H9 (cell line): ENCODE measurements at regions not wholly inside any gene's neighbourhood (a gene's known extent, or its start where the extent isn't known, plus 50 kb on each side); places are given as distances from the start of the nearest gene placed in this dataset.

ENCODE experiments used
- DNase-seq: peaks from one replicate; pipeline ENCODE4 v3.0.0-alpha.2; 2017
- H2AFZ ChIP-seq: one replicate; pipeline ENCODE4 v1.6.1; 2013; ENCODE audit warnings: mild to moderate bottlenecking, low read length, control low read depth, moderate library complexity
- H2AK5ac ChIP-seq: 2 replicates; pipeline ENCODE4 v1.6.1; 2013; ENCODE audit warnings: low read length, control low read depth, mixed read lengths; ENCODE audit not compliant: insufficient read length
- H2BK120ac ChIP-seq: one replicate; pipeline ENCODE4 v1.6.1; 2013; ENCODE audit warnings: low read depth, mild to moderate bottlenecking, low read length, control low read depth, inconsistent platforms; ENCODE audit not compliant: poor library complexity, severe bottlenecking
- H2BK12ac ChIP-seq: 2 replicates; pipeline ENCODE4 v1.6.1; 2013; ENCODE audit warnings: low read length, control low read depth, mixed read lengths, low read depth; ENCODE audit not compliant: insufficient read length
- H2BK15ac ChIP-seq: 2 replicates; pipeline ENCODE4 v1.6.1; 2013; ENCODE audit warnings: low read depth, low read length, control low read depth
- H2BK20ac ChIP-seq: one replicate; pipeline ENCODE4 v1.6.1; 2013; ENCODE audit warnings: low read depth, mild to moderate bottlenecking, low read length, control low read depth, inconsistent platforms; ENCODE audit not compliant: poor library complexity, severe bottlenecking
- H2BK5ac ChIP-seq: 2 replicates; pipeline ENCODE4 v1.6.1; 2013; ENCODE audit warnings: low read length, control low read depth, mixed read lengths; ENCODE audit not compliant: insufficient read length
- H3K14ac ChIP-seq: 2 replicates; pipeline ENCODE4 v1.6.1; 2013; ENCODE audit warnings: low read length, control low read depth; ENCODE audit not compliant: insufficient read depth
- H3K18ac ChIP-seq: 2 replicates; pipeline ENCODE4 v1.6.1; 2013; ENCODE audit warnings: low read depth, mild to moderate bottlenecking, mixed read lengths, low read length, control low read depth; ENCODE audit not compliant: insufficient read length
- H3K23ac ChIP-seq: 2 replicates; pipeline ENCODE4 v1.6.1; 2013; ENCODE audit warnings: low read length, control low read depth, mixed read lengths, low read depth; ENCODE audit not compliant: insufficient read length
- H3K23me2 ChIP-seq: 2 replicates; pipeline ENCODE4 v1.6.1; 2013; ENCODE audit warnings: low read depth, mild to moderate bottlenecking, mixed read lengths, low read length, control low read depth; ENCODE audit not compliant: insufficient read length, poor library complexity, severe bottlenecking
- H3K27ac ChIP-seq: 2 replicates; pipeline ENCODE4 v1.5.1; 2013; ENCODE audit warnings: low read length, control low read depth, mixed read lengths, low read depth; ENCODE audit not compliant: insufficient read length
- H3K27me3 ChIP-seq: 2 replicates; pipeline ENCODE4 v1.6.1; 2013; ENCODE audit warnings: low read length, control low read depth, inconsistent platforms; ENCODE audit not compliant: insufficient read depth
- H3K4ac ChIP-seq: 2 replicates; pipeline ENCODE4 v1.6.1; 2013; ENCODE audit warnings: low read depth, mild to moderate bottlenecking, control low read depth, inconsistent platforms, low read length, moderate library complexity
- H3K4me1 ChIP-seq: 2 replicates; pipeline ENCODE4 v1.6.1; 2013; ENCODE audit warnings: low read length, control low read depth, inconsistent platforms; ENCODE audit not compliant: insufficient read depth
- H3K4me2 ChIP-seq: 2 replicates; pipeline ENCODE4 v1.6.1; 2013; ENCODE audit warnings: low read length, control low read depth, mixed read lengths; ENCODE audit not compliant: insufficient read length, insufficient read depth
- H3K56ac ChIP-seq: 2 replicates; pipeline ENCODE4 v1.6.1; 2013; ENCODE audit warnings: low read depth, mild to moderate bottlenecking, mixed read lengths, low read length, control low read depth; ENCODE audit not compliant: insufficient read length
- H3K79me1 ChIP-seq: 2 replicates; pipeline ENCODE4 v1.6.1; 2013; ENCODE audit warnings: low read depth, mild to moderate bottlenecking, moderate library complexity, low read length, control low read depth, inconsistent platforms; ENCODE audit not compliant: insufficient read depth, poor library complexity, severe bottlenecking
- H3K79me2 ChIP-seq: 2 replicates; pipeline ENCODE4 v1.6.1; 2013; ENCODE audit warnings: low read length, control low read depth, inconsistent platforms; ENCODE audit not compliant: insufficient read depth
- H3K9ac ChIP-seq: 2 replicates; pipeline ENCODE4 v1.6.1; 2013; ENCODE audit warnings: low read length, control low read depth, mixed read lengths; ENCODE audit not compliant: insufficient read length; ENCODE audit errors: extremely low read depth
- H3K9me3 ChIP-seq: one replicate; pipeline ENCODE4 v1.6.1; 2013; ENCODE audit warnings: low read depth, low read length, inconsistent platforms; ENCODE audit not compliant: control insufficient read depth
- H3T11ph ChIP-seq: one replicate; pipeline ENCODE4 v1.6.1; 2013; ENCODE audit warnings: mild to moderate bottlenecking, low read length, control low read depth, inconsistent platforms
- H4K20me1 ChIP-seq: one replicate; pipeline ENCODE4 v1.6.1; 2013; ENCODE audit not compliant: control insufficient read depth, insufficient read length, insufficient read depth
- H4K5ac ChIP-seq: 2 replicates; pipeline ENCODE4 v1.6.1; 2013; ENCODE audit warnings: low read depth, mild to moderate bottlenecking, mixed read lengths, low read length, control low read depth; ENCODE audit not compliant: insufficient read length
- H4K8ac ChIP-seq: replicated peaks from 2 replicates; pipeline ENCODE4 v1.6.1; 2013; ENCODE audit warnings: low read length, control low read depth, mixed read lengths, low read depth; ENCODE audit not compliant: insufficient read length
- H4K91ac ChIP-seq: 2 replicates; pipeline ENCODE4 v1.6.1; 2013; ENCODE audit warnings: low read depth, mild to moderate bottlenecking, moderate library complexity, mixed read lengths, low read length, control low read depth; ENCODE audit not compliant: insufficient read length
- H3K27ac Mint-ChIP-seq, 3 experiments: 2 replicates in 2 of 3; 3 replicates in 1 of 3; pipeline ENCODE4 v1.8.0; 2020 to 2021; ENCODE audit warnings: mixed read lengths in 3 of 3, mild to moderate bottlenecking in 1 of 3, moderate library complexity in 1 of 3
- H3K27me3 Mint-ChIP-seq: 2 replicates; pipeline ENCODE4 v1.8.0; 2021; ENCODE audit warnings: low read depth, mild to moderate bottlenecking, moderate library complexity, mixed read lengths
- H3K36me3 Mint-ChIP-seq, 3 experiments: 2 replicates in 2 of 3; 3 replicates in 1 of 3; pipeline ENCODE4 v1.8.0; 2020 to 2021; ENCODE audit warnings: low read depth in 3 of 3, mixed read lengths in 3 of 3; ENCODE audit not compliant: insufficient read depth in 1 of 3
- H3K4me1 Mint-ChIP-seq, 2 experiments: 2 replicates each; pipeline ENCODE4 v1.8.0; 2020; ENCODE audit warnings: mixed read lengths in 2 of 2
- H3K4me3 Mint-ChIP-seq, 2 experiments: 2 replicates in 1 of 2; 3 replicates in 1 of 2; pipeline ENCODE4 v1.8.0; 2020 to 2021; ENCODE audit warnings: mild to moderate bottlenecking in 2 of 2, mixed read lengths in 2 of 2, moderate library complexity in 1 of 2
- H3K9me3 Mint-ChIP-seq, 2 experiments: 2 replicates in 1 of 2; 3 replicates in 1 of 2; pipeline ENCODE4 v1.8.0; 2020; ENCODE audit warnings: mild to moderate bottlenecking in 2 of 2, mixed read lengths in 2 of 2, moderate library complexity in 1 of 2
- CTCF ChIP-seq: fragments of 200-600 bp; sonication (generic); conservative IDR thresholded peaks from 3 replicates; pipeline ENCODE4 v1.8.0; 2021; ENCODE audit warnings: antibody characterized with exemption, mild to moderate bottlenecking
- WGBS: extraction: QIAGEN DNeasy Blood & Tissue Kit; methylation state at CpG from one replicate; pipeline ENCODE4 v1.1.7; 2013; ENCODE audit warnings: missing lambda C conversion rate, low lambda C conversion rate, mixed read lengths; ENCODE audit not compliant: insufficient read length; ENCODE audit errors: extremely low coverage; 5-methylcytosine and 5-hydroxymethylcytosine counted together

- no peaks in the 10 kb centered on the region for H3K27me3 Mint-ChIP-seq
Measured at GRCh38 chr1:198889101-198889500, 250.3 kb downstream of the PTPRC start.

More at GRCh38 chr1:198889101-198889500, 250.3 kb downstream of the PTPRC start:
- H2BK120ac ChIP-seq, result no peak overlapping the region
- Mint-ChIP-seq H3K27ac (no peak overlapping the region), H3K4me3 (no peak overlapping the region), H3K9me3 (no peaks in the 10 kb centered on the region), H3K4me1 (peaks cover 0 to 6% of the 10 kb centered on the region in 2 experiments; a peak in 2 of 4 replicates), H3K36me3 (no peaks in the 10 kb centered on the region)
- H3K56ac ChIP-seq, result no peak overlapping the region
- no peak overlapping the region for H2BK15ac ChIP-seq
- H3K18ac ChIP-seq, result no peak overlapping the region
- no peak overlapping the region for H3K9ac ChIP-seq
- no peak overlapping the region for H3K4me2 ChIP-seq
- H4K20me1 ChIP-seq, result no peaks in the 10 kb centered on the region
- no peaks in the 10 kb centered on the region for H3K23me2 ChIP-seq
- no peak overlapping the region for H3K4ac ChIP-seq
- no peaks in the 10 kb centered on the region for H3K9me3 ChIP-seq
- H4K5ac ChIP-seq, result no peak overlapping the region
- no peaks in the 10 kb centered on the region for H3K79me1 ChIP-seq
- WGBS, result no CpG with 5 or more reads among the region's 1 CpG
- H3K27me3 ChIP-seq, result no peaks in the 10 kb centered on the region
- no peak overlapping the region for H4K8ac ChIP-seq
- no peak overlapping the region for H3K14ac ChIP-seq
- DNase-seq, result no peak
- no peak overlapping the region for H3K27ac ChIP-seq
- no peak overlapping the region for H2AFZ ChIP-seq
- no peak overlapping the region for H2BK20ac ChIP-seq
- no peak overlapping the region for H2AK5ac ChIP-seq
- TF ChIP-seq CTCF, result no peak
- H2BK12ac ChIP-seq, result no peak overlapping the region
- no peak overlapping the region for H4K91ac ChIP-seq
- H3K4me1 ChIP-seq, result no peaks in the 10 kb centered on the region
- H3K23ac ChIP-seq, result no peak overlapping the region
- H2BK5ac ChIP-seq, result no peak overlapping the region
- H3K79me2 ChIP-seq, result no peaks in the 10 kb centered on the region
- no peak overlapping the region for H3T11ph ChIP-seq
